ENCODE measurements at regions not wholly inside any gene's neighbourhood (a gene's known extent, or its start where the extent isn't known, plus 50 kb on each side); places are given as distances from the start of the nearest gene placed in this dataset.

- TF ChIP-seq ZMIZ1 (IDR thresholded peaks at IDR 0.05; ENCODE audit: low read depth in 2 of 2, low read length in 2 of 2) (no peak), ZNF445 (CRISPR knock-in tag; IDR thresholded peaks at IDR 0.05; ENCODE audit: low read depth) (no peak), NFE2 (IDR thresholded peaks at IDR 0.05; ENCODE audit: low read depth) (no peak), ZBTB43 (CRISPR knock-in tag; IDR thresholded peaks at IDR 0.05) (no peak), HNRNPL (IDR thresholded peaks at IDR 0.05; ENCODE audit: low read depth, low read length) (no peak), SNRNP70 (optimal IDR thresholded peaks at IDR 0.05; ENCODE audit: low read depth, low read length) (no peak), FOXA1 (IDR thresholded peaks at IDR 0.05; ENCODE audit: borderline replicate concordance) (no peak)
Observed at GRCh38 chr7:63080406-63080805, 918.2 kb upstream of the ZNF722 start (continued).

- H3K9me3 ChIP-seq (replicated peaks; ENCODE audit: control insufficient read depth, insufficient read depth, low read depth, low read length) = no peaks in the 10 kb centered on the region
- ChIA-PET POLR2A (no interaction called here), CTCF (ENCODE audit: low intra/inter-chr PET ratio) (no interaction called here)
- H3K4me2 ChIP-seq (ENCODE audit: insufficient read depth, low read length) = no peak overlapping the region
- TF ChIP-seq NFE2 (IDR thresholded peaks at IDR 0.05; ENCODE audit: low read depth) = no peak
- no peaks in the 10 kb centered on the region for H3K79me2 ChIP-seq (ENCODE audit: control insufficient read depth, insufficient read depth, low read length)
- H3K4me1 ChIP-seq (replicated peaks in 1 of 2; ENCODE audit: control insufficient read depth in 2 of 2, insufficient read depth in 2 of 2, low read length in 2 of 2) = no peaks in the 10 kb centered on the region
- no peak overlapping the region for H3K9ac ChIP-seq (ENCODE audit: insufficient read depth in 1 of 2, low read depth in 2 of 2, low read length in 2 of 2)
- no peak overlapping the region for H3K4me3 ChIP-seq
- no peaks in the 10 kb centered on the region for H3K9me1 ChIP-seq (ENCODE audit: control insufficient read depth, insufficient read depth, low read length)
- no peak overlapping the region for H3K27ac ChIP-seq (ENCODE audit: extremely low read depth, low read depth, low read length)
- no peaks in the 10 kb centered on the region for H3K27me3 ChIP-seq (ENCODE audit: control insufficient read depth in 2 of 2, insufficient read depth in 2 of 2, low read length in 2 of 2)
- no peaks in the 10 kb centered on the region for H3K36me3 ChIP-seq (ENCODE audit: control insufficient read depth, insufficient read depth, low read length)
- DNase-seq (ENCODE audit: extremely low read depth in 1 of 4, low spot score in 3 of 4) = no peak
- in situ Hi-C loops (cut with MboI) (no loop called here), intact Hi-C loops (cut with micrococcal nuclease) (no loop called here)
- WGBS (ENCODE audit: insufficient coverage, low coverage, missing lambda C conversion rate) = 3% methylated on average over 4 of the region's 4 CpGs
- no peak for ATAC-seq
- no peak overlapping the region for H2AFZ ChIP-seq (ENCODE audit: low read depth, low read length)
- no peaks in the 10 kb centered on the region for H4K20me1 ChIP-seq (replicated peaks; ENCODE audit: control insufficient read depth, insufficient read depth, low read length)
- FAIRE-seq = no peak
- no TSS peak for BruUV-seq (replicated peaks)
Observed at GRCh38 chr7:63080831-63081230, 917.8 kb upstream of the ZNF722 start.
